GM12874 (cell line): ENCODE measurements at regions not wholly inside any gene's neighbourhood (a gene's known extent, or its start where the extent isn't known, plus 50 kb on each side); places are given as distances from the start of the nearest gene placed in this dataset.

Experiments
- CTCF ChIP-seq: IDR thresholded peaks from 2 replicates; pipeline ENCODE4 v1.5.1; 2011; ENCODE audit warnings: low read depth, mild to moderate bottlenecking, control low read depth, low read length, moderate library complexity; ENCODE audit not compliant: insufficient read depth

GRCh38 chr3:6667354-6667753 is 193.6 kb upstream of the GRM7 start:
- no peak for TF ChIP-seq CTCF

- no peak for TF ChIP-seq CTCF
These were observed 189.6 kb upstream of the GRM7 start for GRCh38 chr3:6671363-6671762.

- TF ChIP-seq CTCF: peak; percentile 28; the same call in 1 of the 2 replicates
These were observed 181.4 kb upstream of the GRM7 start for GRCh38 chr3:6679510-6679909.

GRCh38 chr3:6680119-6680806 is 180.7 kb upstream of the GRM7 start:
- no peak for TF ChIP-seq CTCF

- TF ChIP-seq CTCF: no peak
These were observed 163.6 kb upstream of the GRM7 start for GRCh38 chr3:6697285-6697684.

- TF ChIP-seq CTCF: no peak
These were observed 163.2 kb upstream of the GRM7 start for GRCh38 chr3:6697722-6698121.

- no peak for TF ChIP-seq CTCF
These were observed 154.1 kb upstream of the GRM7 start for GRCh38 chr3:6706777-6707176.

GRCh38 chr3:6709178-6709577 is 151.7 kb upstream of the GRM7 start:
- no peak for TF ChIP-seq CTCF
